HG03439 (cell line): ENCODE measurements at regions not wholly inside any gene's neighbourhood (a gene's known extent, or its start where the extent isn't known, plus 50 kb on each side); places are given as distances from the start of the nearest gene placed in this dataset.

ENCODE experiments used
- ATAC-seq: cut with Tn5 transposase; IDR thresholded peaks from one replicate; pipeline ENCODE4 v1.9.1; 2021; ENCODE audit warnings: mild to moderate bottlenecking, moderate library complexity; ENCODE audit not compliant: unreplicated experiment

DNA sequence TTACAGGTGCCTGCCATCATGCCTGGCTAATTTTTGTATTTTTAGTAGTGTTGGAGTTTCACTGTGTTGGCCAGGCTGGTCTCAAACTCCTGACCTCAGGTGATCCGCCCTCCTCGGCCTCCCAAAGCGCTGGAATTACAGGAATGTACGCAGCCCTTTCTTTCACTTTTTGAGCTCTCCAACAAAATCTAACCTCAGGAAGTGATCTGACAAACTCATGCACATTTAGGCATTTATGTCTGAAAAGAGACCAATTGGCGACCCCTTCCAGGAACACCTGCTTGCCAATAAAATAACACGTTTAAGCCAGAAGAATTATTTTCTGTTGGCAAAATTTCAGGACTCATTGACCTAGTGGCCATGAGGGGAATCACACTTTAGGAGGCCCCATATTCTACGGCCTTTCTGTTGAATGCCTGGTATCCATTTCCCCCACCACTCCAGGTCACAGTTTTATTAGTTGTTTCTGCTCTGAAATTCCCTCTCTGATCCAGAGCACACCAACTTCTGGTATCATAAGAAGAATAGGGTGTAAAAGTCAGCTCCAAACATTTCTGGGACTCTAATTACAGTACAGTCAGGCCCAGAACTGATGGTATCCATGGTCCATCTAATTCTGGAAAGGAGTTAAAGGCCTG lies 65.8 kb upstream of the FRMD4A start:
- ATAC-seq = no peak

DNA sequence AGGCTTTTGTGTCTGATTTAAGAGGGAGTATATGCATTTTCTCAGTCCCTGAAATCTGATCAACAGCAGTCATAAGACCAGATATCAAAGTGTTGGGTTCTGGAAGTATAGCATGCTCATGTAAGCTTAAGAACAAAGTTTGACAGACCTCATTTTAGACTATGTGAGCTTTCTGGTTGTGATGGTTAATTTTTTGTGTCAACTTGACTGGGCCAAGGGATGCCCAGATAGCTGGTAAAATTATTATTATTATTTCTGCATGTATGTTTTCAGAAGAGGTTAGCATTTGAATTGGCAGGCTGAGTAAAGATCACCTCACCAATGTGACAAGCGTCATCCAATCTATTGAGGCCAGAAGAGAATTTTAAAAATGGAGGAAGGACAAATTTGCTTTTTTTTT lies 63.5 kb upstream of the FRMD4A start:
- ATAC-seq = no peak

DNA sequence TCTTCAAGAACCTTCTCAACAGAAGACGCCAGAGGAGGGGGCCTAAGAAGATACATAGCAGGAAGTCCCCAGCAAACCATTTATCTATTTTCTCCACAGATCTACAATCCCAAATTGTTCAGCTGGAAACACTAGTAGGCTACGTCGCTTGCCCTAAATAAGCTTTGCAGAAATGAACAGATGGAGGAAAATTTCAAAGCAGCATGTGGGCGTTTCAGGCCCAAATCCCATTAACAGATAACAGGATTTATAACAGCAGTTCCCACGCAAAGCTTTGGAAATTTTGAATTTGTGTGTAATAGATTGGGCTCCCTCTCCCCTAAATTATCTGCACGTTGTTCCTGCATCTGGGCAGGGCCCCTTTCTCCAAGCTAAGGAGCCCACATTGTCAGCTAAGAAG lies 60.6 kb upstream of the FRMD4A start:
- no peak for ATAC-seq

DNA sequence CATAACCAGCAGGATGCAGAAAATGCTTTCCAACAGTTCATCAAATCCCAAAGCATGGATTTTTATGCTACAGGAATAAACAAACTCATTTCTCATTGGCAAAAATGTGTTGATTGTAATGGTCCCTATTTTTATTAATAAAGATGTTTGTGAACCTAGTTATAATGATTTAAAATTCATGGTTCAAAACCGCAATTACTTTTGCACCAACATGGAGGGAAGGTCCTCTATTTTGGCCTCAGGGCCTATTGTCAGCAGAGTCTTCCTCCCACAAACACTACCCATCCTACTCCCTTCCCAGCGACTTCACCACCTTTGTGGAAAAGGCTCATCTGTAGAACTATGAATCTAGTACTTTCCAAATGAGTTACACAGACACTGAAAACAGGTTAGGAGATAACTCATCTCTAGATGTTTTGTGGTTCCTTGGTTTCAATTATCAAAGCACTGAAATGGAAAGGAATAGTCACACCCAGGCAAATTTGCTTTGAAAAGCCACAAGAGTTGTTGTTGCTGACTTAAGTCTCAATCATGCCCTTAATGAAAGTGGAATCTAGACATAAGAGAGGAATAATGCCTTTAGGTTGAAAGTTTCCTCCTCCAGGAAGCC lies 59.4 kb upstream of the FRMD4A start:
- peak; percentile 90 for ATAC-seq

DNA sequence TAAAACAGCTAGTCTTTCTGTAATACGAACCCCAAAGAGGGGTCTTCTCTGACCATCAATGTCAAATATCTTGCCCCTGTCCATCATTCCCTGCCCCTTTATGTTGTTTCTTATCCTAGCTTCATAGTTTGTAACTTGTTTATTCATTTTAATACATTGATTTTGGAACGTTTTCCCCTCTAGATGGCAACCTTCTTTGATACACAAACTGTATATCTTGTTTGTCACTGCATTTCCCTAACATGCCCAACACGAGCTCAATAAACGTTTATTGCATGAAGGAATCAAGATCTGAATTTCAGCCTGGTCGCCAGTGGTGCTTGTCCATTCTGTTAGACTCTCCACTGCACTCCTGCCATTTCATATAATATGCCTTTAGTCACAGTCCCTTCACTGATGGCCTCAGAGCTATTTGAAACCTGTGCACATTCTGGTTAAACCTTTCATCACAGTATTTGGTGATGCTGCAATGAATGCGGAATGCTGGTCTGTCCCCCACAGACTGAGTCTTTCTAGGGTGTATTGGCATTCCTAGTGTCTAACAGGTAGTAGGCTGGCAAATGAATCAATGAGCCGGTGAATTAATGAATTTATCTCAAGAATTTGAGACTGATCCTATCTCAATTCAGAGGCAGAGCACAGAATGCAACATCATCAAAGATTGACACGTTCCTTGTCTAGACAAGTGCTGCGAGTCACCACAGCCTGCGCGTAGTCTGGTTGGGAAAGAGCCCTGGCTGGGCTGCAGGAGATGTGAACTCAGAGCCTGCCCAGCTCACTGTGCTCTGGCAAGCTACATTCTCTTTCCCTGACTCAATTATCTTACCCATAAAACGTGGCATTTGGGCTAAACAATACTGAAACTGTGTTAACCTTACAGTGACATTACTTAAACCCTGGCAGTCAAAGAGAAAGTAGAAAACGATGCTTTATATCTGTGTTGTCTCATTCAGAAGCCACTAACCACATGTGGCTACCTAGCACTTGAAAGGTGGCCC lies 55.2 kb upstream of the FRMD4A start:
- ATAC-seq = no peak

DNA sequence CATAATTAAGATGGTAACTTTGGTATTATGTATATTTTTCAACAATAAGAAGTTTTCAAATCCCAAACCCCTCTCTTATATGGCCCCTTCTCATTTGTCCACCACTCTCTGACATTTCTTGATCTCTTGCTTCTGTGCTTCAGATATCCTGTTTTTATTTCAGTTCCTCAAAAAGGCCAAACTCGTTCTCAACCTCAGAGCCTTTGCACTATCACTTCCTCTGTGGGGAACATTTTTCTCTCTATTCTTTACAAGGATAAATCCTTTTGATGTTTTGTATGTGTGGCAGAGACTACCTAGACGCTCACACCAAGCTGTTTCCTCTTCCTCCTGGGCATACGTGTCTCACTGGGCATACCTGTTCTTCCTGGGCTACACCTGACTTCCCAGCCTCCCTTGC lies 54.2 kb upstream of the FRMD4A start:
- no peak for ATAC-seq

DNA sequence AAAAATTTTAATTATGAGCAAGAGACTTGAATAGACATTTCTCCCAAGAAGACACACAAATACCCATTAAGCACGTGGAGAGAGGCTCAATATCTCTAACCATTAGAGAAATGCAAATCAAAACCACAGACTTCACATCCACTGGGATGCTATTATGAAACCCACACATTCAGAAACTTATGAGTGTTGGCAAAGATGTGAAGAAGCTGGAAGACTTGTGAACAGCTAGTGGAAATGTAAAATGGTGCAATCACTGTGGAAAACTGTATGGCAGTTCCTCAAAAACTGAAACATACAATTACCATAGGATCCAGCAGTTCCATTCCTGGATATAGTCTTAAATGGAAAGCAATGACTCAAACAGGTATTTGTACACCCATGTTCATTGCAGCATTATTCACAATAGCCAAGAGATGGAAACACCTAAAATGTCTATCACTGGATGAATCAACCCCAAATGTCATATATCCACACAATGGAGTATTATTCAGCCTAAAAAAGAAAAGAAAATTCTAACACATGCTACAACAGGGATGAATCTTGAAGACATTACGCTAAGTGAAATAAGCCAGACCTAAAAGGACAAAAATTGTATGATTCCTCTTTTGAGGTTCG lies 53.5 kb upstream of the FRMD4A start:
- ATAC-seq = no peak

DNA sequence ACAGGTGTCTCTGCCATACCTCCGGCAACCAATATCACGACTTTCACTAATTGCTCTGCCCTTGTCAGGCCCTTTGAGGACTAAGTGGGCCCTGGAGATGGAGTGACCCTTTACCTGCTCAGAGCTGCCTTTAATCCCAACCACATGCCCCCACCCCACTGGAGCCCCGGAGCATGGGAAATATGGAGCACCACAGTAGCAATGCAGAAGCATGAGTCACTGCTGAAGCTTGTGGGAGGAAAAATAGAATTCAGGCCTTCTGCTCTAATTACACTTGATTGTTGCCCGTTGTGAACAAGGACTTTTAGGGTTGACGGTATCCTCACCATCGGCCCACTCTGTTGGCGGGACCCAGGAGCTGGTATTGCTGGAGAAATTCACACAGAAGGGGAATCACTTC lies 52.5 kb upstream of the FRMD4A start:
- no peak for ATAC-seq

DNA sequence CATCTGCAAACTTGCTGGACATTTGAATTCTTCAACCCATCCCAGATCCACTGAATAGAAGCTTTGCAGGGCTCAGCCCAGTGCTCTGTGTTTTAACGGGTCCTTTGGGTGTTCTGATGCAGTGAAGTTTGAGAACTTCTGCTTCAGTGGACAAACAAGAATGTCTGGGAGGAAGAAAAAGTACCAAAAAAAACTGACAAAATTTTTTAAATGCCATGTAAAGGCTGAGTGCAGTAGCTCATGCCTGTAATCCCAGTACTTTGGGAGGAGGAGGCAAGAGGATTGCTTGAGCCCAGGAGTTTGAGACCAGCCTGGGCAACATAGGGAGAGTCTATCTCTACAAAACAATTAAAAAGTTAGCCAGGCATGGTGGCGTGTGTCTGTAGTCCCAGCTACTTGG lies 51.8 kb upstream of the FRMD4A start:
- no peak for ATAC-seq

DNA sequence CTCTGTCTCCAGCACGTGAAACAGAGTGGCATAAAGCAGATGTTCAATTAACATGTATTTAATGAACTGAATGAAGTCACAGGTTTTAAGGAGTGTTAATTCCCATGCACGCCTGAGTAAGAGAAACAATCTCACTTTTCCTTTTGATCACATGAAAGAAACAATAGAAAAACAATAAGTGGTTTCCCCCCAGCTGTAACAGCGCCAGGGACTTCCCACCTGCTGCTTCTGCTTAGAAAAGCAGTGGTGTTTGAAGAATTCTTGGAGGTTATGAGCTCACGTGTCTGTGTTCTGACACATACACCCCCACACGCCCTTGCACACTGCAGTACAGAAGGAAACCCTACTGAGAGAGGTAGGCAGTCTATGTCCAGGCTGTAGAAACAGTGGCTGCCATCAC lies 51.3 kb upstream of the FRMD4A start:
- no peak for ATAC-seq

DNA sequence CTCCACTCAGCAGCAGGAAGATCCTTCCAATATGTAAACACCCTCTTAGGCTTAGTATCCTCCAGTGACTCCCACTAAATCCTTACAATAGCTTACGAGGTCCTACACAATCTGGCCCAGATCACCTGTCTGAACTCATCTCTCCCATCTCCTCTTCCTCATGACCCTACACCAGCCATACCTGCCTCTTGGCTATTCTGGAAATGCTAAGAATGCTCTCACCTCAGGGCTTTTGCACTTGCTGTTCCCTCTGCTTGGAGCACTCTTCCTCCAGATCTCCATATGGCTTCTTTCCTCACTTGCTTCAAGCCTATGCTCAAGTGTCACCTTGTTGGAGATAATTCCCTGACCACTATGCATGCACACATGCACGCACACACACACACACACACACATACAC lies 50.8 kb upstream of the FRMD4A start:
- ATAC-seq = no peak

DNA sequence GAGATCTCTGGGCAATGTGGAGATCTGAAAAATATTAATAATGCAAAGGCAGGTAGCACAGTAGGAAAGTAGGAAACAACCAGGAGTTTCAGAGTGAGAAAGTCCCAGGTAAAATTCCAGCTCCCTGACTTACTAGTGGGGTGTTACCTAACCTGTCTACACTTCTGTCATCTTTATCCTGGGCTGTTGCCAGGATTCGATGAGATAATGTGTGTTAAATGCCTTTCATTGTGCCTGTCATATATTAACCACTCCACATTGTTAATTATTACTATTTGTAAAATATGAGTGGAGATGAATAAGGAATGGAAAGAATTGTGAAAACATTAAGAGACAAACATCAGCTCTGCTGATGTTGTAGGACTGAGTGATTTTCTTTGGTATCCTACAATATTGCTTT lies 50.0 kb upstream of the FRMD4A start:
- no peak for ATAC-seq
